ENCODE measurements at regions not wholly inside any gene's neighbourhood (a gene's known extent, or its start where the extent isn't known, plus 50 kb on each side); places are given as distances from the start of the nearest gene placed in this dataset.
"Not testable (repeated sequence)": the region's sequence is repeated elsewhere in the genome, so short reads cannot be mapped to it uniquely, and the experiment has no call there.

DNA sequence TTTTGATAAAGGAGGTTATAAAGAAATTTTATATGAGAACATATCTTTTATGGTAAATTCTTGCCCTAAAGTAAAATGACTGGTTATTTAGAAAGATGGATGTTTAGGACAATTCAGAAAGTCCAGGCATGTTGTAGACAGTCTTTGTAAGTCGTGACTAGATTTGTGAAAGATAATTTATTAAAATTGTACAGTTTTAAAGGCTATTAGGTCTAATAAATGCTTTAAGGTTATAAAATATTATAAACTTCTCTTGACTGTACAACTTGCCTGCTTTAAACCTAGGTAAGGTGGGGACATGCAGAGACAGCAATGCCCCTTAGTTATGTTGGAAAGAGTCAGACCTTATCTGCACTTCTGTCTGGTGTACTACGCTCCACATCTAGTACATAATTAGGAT, 933.5 kb downstream of the SI start:
- no peak for DNase-seq (ENCODE audit: low spot score)

DNA sequence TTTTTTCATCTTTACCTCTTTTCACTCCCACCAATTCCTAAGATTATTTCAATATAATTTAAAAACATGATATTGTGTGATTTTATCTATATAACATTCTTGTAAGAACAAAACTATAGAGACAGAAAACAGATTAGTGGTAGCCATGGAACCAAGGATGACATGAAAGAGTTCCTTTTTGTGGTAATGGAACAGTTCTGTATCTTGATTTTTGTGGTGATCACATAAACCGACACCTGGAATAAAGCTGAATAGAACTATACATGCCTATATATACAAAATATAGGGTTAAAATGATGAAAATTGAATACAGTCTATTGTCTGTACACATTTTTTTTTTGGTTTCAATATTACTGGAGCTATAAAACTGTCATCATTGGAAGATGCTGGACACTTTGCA, 945.4 kb downstream of the SI start:
- no peak for DNase-seq (ENCODE audit: low spot score)

DNA sequence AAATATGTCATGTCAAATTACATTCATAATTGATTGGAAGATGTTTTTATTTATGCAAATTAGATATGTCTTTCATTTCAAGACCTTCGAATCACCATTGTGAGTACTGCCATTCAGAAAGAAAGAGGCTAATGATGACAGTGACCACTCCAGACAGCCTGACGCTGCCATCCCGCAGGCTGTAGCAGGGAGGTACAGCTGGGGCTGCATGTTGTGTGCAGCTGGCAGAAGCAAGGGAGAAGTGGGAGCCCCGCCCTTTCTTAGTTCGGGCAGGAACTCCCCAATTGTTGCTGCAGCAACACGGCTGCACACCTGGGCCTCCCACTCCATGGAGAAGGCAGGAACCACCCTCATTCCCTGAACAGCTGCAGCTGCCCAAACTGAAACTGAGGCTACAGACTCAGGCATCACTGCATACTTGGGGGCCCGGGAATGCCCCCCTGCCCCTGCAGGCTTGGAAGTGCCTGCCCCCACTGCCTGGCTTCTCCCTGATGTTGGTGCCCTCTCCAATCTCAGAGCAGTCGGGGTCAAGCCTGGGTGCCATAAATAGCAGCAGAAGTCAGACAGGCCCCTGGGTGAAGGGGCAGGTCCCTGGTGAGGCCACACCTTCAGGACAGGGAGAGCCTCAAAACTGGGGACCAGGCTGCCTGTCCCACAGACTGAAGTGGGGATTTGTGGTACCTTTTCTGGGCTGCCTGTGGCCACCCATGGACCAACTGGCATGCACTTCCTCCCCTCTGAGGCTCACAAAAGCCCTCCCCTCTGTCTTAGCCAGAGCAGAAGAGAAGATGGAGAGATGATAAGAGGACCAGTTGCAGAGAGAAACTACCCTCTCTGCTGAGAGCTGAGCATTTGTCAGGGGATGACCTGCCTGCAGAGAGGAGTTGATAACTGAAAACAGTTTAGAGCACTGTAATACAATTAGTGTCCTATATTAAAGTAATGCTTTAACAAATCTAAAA, 964.6 kb downstream of the SI start:
- DNase-seq (ENCODE audit: low spot score): no peak

DNA sequence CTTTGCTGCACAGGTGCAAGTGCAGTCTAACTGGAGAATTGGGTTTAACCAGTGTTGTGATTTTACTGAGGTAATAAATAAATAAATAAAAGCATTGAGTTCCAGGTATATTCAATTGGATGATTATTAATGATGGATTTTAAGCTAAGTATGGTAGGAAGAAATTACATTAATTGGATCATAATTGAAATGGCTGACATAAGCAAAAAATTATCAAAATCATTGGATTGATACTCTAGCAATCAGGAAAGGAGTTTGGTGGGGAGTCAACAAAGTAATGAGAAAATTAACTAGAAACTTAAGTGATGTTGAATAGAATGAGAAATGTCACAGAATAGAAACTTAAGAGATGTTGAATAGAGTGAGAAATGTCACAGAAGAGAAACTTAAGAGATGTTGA, 981.9 kb downstream of the SI start:
- no peak for DNase-seq (ENCODE audit: low spot score)

DNA sequence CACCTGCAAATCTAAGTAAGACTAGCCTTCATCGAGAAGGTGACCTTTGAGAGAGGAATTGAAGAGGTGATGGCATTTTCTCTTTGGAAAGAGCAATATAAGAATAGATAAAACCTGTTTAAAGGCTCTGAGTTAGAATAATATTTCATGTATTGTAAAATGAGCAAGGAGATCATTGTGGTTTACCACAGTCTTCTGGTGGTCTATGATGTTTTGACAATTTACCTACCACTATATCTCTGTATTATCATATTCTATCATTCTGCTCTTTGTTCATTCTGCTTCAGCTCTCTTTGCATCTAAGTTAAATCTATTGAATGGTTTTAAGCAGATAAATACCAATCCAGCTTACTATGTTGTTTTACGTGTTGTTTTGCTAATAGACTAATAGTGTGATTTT, 982.3 kb downstream of the SI start:
- no peak for DNase-seq (ENCODE audit: low spot score)

DNA sequence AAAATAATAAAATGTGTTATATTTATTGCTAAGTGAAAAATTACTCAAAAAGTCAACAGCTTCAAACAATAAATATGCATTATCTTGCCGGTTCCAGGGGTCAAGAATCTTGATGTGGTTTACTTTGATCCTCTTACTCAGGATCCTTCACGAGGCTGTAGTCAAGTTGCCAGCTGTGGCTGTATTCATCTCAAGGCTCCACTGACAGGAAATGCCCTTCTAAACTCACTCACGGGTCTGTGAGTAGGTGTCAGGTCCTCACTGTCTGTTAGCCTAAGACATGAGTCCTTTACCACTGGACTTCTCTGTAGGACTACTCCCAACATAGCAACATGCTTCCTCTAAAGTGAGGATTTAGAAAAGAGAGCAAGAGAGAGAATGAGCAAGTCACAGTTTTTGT, 983.0 kb downstream of the SI start:
- no peak for DNase-seq (ENCODE audit: low spot score)

DNA sequence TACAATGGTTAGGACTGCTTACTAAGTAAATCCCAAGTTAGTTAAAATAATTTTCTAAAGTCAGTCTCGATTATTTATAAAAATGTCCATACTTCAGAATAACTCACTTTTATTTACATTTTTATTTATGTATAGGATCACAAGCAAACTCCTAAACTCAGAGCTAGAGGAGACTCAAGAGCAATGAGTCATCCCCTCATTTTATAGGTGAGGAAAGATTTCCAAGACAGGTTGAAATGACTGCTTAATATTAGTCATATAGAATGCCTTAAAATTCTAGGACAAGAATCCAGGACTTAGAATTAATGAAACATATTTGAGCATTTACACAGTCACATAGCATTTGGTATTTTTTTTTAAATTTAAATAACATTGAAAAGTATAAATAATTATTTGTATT, 983.8 kb downstream of the SI start:
- DNase-seq (ENCODE audit: low spot score): no peak

DNA sequence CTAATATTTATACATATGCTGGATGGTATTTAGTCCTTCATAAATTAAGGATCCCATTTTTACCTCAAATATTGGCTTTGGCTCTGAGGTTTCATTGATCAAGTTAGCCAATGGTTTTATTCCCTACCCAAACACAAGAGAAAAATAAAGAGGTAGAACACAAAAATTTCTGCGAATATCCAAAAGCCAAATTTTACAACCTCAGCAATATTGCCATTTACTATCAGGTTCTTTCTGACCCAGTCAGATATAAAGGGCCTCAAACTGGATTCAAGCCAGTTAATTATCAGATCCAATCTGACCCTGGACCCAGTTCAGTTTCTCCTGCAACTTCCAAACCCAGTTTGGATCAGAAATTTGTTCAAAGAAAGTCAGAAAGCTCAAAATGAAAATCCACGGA, 998.1 kb downstream of the SI start:
- DNase-seq (ENCODE audit: low spot score): no peak

DNA sequence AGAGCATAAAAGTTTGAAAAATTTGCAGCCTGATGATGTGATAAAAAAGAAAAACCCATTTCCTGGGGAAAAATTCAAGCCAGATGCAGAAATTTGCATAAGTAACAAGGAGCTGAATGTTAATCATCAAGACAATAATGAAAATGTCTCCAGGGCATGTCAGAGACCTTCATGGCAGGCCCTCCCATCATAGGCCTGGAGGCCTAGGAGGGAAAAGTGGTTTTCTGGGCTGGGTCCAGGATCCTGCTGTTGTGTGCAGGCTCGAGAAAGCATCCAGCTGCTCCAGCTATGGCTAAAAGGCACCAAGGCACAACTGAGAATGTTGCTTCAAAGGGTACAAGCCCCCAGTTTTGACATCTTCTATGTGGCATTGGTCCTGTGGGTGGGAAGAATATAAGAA, 1014.0 kb downstream of the SI start:
- DNase-seq (ENCODE audit: low spot score): no peak

DNA sequence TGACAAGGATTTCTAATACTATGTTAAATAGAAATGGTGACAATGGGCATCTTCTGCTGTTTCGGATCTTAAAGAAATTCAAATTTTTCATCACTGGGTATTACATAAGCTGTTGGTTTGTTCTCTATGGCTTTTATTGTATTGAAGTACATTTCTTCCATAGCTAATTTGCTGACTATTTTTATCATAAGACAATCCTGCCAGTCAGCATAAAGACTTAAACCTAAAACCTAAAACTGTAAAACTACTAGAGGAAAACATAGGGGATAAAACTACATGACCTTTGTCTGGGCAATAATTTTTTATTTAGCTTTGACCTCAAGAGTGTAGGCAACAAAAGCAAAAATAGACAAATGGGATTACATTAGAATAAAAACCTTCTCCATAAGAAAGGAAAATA, 1017.4 kb downstream of the SI start:
- no peak for DNase-seq (ENCODE audit: low spot score)

DNA sequence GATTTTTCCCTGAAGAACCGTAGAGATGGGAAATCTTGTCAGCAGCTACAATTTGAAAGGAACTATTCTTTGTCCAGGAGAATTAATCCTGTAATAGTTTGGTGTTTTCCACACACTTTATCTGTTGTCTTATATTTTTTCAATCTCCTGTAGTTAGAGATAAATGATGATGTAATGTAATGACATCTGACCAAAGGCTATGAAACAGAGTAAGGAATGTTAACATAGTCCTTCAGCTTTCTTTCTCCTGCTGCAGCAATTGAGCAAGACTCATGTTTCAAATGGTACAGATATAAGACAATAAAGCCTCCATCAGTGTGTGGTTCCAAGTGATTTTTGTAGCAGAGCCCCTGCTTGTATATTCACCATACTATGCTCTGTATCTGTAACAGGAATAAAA, 1028.4 kb downstream of the SI start:
- no peak for DNase-seq (ENCODE audit: low spot score)

DNA sequence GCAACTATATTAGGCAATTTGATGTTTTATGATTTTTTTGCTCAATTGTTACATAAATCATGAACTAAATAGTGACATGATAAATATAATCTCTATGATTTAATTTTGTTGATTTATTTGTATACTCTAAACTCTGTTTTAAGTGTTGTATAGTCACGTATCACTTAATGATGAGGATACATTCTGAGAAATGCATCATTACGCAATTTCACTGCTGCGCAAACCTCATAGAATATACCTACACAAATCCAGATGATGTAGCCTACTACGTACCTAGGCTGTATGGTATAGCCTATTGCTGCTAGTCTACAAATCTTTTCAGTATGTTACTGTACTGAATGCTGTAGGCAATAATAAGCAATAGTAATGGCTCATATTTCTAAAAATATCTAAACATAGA, 1029.8 kb downstream of the SI start:
- DNase-seq (ENCODE audit: low spot score): no peak

DNA sequence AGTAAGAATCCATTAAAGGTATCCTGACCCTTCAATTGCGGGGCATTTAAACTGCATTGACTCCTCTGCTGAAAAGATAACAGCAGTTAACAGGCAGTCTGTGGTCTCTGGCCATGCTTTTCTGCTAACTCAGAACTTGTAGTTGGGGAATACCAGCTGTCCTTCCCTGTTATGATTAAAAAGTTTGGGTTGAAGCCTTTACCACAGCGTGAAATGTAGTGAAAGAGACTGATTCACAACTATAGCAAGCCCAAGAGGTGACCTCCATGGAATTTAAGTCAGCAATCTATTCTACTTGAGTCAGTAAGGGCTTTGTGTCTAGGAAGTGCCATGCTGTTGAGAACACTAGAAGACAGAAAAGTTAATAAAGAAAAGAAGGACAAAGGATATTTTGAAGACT, 1037.3 kb downstream of the SI start:
- DNase-seq (ENCODE audit: low spot score): no peak

DNA sequence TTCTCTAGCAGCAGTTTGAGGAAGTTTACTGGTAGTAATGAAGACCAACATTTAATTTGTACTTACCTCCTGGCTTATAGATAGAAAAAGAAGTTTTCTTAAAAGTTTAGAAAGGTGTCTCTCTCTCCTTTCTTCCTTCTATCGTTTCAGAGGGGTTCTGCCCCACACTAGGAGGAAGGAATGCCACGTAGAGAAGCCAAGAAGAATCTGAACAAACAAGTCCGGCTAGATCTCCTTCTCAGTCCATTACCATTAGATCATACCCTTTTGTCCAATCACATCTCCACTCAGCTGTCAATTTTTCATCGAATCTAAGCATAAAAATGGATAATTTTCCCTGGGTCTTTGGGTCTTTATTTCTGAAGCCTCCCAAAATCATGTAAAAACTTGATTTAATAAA, 1048.1 kb downstream of the SI start:
- DNase-seq (ENCODE audit: low spot score): no peak

DNA sequence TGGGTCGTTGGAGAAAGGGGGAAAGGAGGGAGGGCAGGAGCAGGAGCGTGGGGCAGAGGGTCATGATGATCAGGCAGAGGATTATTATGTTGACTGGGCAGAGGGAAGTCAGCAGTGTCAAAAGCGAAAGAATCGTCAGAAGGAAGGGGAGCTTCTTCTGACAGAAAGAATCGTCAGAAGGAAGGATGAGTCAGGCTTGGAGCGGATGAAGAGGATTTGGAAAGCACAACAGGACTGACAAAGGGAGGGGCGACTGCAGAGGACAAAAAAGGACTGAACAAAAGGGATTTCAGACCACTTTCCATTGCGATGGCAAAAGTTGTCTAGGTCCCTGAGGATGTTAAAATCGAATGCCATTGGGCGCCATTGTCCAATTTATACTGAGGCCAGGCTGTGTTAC, 1053.5 kb downstream of the SI start:
- DNase-seq (ENCODE audit: low spot score): no peak

DNA sequence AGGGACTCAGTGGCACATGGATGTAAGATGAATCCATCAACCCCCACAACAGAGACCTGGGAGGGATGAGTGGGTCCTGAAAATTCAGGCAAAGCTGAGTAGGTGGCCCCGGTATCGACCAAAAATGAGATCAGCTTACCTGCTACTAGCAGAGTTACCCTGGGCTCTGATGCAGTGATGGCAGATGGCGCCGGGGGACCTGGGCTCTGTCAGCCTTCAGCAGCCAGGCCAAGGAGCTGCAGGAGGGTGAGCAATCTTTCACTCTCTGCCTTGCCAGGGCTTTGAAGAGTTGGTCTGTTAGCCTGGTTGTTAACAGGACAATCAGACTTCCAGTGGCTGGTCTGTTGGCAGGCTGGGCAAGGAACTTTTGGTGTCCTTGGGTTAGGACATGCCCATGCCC, 1054.8 kb downstream of the SI start:
- DNase-seq (ENCODE audit: low spot score): no peak

DNA sequence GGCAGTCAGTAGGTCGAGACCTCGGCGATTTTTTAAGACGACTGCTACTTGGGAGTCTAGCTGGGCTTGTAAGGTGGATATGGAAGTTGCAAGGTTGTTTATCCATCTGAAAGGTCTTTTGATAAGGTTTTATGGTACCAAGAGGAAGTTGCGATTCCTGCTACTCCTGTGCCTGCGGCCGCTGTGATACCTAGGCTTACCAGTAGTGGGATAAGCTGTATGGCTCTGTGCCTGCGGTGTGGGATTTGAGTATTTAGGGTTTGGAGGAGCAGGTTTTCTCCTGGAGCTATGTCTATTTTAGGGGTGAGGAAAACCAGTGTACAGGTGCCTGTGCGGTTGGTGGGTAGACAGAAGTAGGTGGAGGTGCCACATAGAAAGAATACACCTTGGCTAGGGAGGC, 1059.8 kb downstream of the SI start:
- no peak for DNase-seq (ENCODE audit: low spot score)

DNA sequence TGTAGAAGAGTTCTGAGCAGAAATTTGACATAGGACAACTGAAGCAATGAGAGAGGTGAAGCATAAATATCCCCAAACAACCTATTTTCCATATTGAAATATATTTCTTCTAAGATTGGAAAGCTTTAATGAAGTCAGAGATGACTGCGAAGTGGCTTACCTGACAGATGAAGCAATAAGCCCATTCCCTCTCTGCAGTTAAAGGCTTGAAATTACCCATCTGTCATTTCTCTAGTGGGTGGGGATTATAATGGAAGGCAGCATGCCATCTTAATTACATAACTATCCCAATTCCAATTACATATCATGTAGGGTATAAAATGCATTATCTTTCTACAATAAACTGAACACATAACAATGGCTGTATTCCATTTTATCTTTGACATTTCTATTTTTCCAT, 1070.5 kb downstream of the SI start:
- no peak for DNase-seq (ENCODE audit: low spot score)

DNA sequence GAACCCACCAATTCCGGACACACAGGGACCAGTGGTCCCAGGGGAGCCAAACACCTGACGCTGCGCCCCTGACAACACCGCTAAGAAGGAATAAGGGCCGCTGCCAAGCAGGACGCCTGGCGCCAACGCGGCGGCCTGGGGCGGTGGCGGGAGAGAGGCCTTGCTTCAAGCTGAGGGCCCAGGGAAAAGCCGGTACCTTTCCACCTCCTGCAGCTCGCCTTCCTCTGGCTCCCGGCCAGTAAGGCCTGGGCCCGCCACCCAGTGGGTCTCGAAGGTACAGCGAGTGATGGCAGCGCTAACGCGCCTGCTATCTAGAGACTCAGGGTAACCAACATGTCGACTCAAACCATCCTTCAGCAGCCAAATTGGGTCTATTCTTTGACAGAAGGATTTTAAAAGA, 1074.1 kb downstream of the SI start:
- DNase-seq (ENCODE audit: low spot score): no peak

DNA sequence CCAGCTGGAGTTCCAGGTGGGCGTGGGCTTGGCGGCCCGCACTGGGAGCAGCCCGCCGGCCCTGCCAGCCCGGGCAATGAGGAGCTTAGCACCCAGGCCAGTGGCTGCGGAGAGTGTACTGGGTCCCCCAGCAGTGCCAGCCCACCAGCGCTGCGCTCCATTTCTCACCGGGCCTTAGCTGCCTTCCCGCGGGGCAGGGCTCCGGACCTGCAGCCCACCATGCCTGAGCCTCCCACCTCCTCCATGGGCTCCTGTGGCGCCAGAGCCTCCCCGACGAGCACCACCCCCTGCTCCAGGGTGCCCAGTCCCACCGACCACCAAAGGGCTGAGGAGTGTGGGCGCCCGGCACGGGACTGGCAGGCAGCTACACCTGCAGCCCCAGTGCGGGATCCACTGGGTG, 1075.3 kb downstream of the SI start:
- DNase-seq (ENCODE audit: low spot score): not testable (repeated sequence)

DNA sequence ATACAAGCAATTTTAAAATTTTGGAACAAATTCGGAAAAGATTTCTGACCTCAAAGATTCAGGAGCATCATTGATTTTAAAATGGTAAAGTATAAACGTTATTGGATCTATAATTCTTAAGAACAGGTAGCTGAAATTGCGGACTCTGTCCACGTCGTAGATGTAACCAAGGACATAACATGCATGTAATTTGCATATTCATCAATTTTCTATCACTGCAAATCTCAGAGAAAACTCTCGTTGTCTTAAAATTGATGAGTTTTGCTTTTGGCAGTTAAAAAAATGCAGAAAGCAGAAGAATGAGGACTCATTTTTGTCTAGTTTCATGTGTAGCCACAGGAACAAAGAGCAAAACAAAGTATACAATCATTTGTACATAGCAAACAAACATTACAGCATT, 1094.4 kb downstream of the SI start:
- no peak for DNase-seq (ENCODE audit: low spot score)

DNA sequence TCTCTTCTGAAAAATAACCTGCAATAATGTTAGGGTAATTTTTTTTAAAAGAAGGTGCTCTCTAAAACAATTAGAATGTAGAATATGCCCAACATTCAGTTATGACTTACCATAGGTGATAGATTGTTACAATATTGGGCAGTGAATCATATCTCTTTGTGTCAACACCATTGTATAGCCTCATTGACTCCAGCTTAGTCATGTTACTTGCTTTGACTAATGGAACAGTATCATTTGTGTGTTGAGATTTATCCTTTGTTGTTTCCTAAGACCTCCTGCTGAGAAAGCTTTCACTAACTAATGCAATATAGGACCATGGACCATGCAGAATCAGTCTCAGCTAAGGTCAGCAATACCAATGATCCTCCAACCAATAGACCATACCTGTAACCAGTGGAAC, 1106.4 kb downstream of the SI start:
- DNase-seq (ENCODE audit: low spot score): no peak

DNA sequence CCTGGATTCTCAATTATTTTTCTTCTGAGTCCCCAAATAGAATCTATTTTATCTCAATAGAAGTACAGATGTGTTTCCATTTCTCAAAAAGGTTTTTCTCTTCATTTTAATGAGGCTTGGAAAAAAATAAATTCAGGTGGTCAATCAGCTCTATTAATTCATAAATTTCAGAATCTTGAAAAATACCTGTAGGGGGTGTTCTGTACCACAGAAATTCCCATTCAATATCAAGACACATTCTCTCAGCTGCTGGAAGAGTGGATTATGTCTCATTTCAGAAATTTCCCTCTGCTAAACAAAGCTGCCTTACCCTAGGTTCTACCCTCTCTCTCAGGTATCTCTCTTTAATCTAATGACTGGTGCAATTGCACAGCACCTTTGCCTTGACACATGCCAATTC, 1121.2 kb downstream of the SI start:
- no peak for DNase-seq (ENCODE audit: low spot score)

DNA sequence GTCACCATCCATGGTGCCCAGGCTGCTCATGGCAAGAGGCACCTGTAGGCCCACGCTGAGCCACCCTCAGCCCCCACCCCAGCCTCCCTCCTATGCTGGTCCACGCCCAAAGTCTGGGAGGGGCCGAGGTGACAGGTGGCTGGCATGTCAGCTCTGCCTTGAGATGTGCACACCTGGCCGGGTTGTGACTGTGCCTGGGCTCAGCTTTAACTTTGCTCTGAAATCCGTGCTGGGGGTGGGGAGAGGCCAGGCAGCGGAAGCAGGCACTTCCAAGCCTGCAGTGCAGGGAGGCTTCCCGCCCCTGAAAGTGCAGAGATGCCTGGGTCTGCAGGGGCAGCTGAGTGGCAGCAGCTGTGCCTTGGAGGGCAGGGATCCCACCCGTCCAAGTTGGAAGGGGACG, 1124.8 kb downstream of the SI start:
- no peak for DNase-seq (ENCODE audit: low spot score)
